Stromal cell of bone marrow (primary cell): ENCODE measurements at regions not wholly inside any gene's neighbourhood (a gene's known extent, or its start where the extent isn't known, plus 50 kb on each side); places are given as distances from the start of the nearest gene placed in this dataset.
"Not testable (repeated sequence)": the region's sequence is repeated elsewhere in the genome, so short reads cannot be mapped to it uniquely, and the experiment has no call there.

ENCODE experiments used
- DNase-seq: peaks from one replicate; pipeline ENCODE4 v3.0.0-alpha.2; 2012; ENCODE audit warnings: low read depth

- no peak for DNase-seq
Measured at GRCh38 chr5:163162645-163163044, 274.8 kb upstream of the CCNG1 start.

- DNase-seq: no peak
Measured at GRCh38 chr5:163163858-163164257, 273.5 kb upstream of the CCNG1 start.

GRCh38 chr5:163165277-163165676 lies 272.1 kb upstream of the CCNG1 start:
- no peak for DNase-seq

GRCh38 chr5:163170161-163170560 lies 267.2 kb upstream of the CCNG1 start:
- DNase-seq: not testable (repeated sequence)

- DNase-seq: no peak
Measured at GRCh38 chr5:163172540-163173338, 264.7 kb upstream of the CCNG1 start.

- no peak for DNase-seq
Measured at GRCh38 chr5:163177971-163178370, 259.4 kb upstream of the CCNG1 start.

- DNase-seq: no peak
Measured at GRCh38 chr5:163185315-163185714, 252.1 kb upstream of the CCNG1 start.

- no peak for DNase-seq
Measured at GRCh38 chr5:163189023-163189553, 248.3 kb upstream of the CCNG1 start.

GRCh38 chr5:163190283-163190682 lies 247.1 kb upstream of the CCNG1 start:
- DNase-seq: no peak

GRCh38 chr5:163190784-163191183 lies 246.6 kb upstream of the CCNG1 start:
- DNase-seq: no peak

GRCh38 chr5:163193886-163194285 lies 243.5 kb upstream of the CCNG1 start:
- DNase-seq: no peak

GRCh38 chr5:163205645-163206044 lies 231.8 kb upstream of the CCNG1 start:
- DNase-seq: no peak

GRCh38 chr5:163221581-163221980 lies 215.8 kb upstream of the CCNG1 start:
- no peak for DNase-seq

GRCh38 chr5:163222982-163223381 lies 214.4 kb upstream of the CCNG1 start:
- DNase-seq: no peak

- no peak for DNase-seq
Measured at GRCh38 chr5:163244445-163244987, 192.9 kb upstream of the CCNG1 start.

GRCh38 chr5:163245584-163245983 lies 191.8 kb upstream of the CCNG1 start:
- no peak for DNase-seq

- no peak for DNase-seq
Measured at GRCh38 chr5:163248333-163248732, 189.1 kb upstream of the CCNG1 start.

GRCh38 chr5:163248871-163249270 lies 188.5 kb upstream of the CCNG1 start:
- DNase-seq: peak; percentile 1

GRCh38 chr5:163252950-163253349 lies 184.4 kb upstream of the CCNG1 start:
- DNase-seq: no peak

- DNase-seq: no peak
Measured at GRCh38 chr5:163259495-163259894, 177.9 kb upstream of the CCNG1 start.

- no peak for DNase-seq
Measured at GRCh38 chr5:163260471-163260870, 176.9 kb upstream of the CCNG1 start.

GRCh38 chr5:163260961-163261360 lies 176.4 kb upstream of the CCNG1 start:
- no peak for DNase-seq

- DNase-seq: no peak
Measured at GRCh38 chr5:163261647-163262269, 175.6 kb upstream of the CCNG1 start.
